ENCODE measurements at regions not wholly inside any gene's neighbourhood (a gene's known extent, or its start where the extent isn't known, plus 50 kb on each side); places are given as distances from the start of the nearest gene placed in this dataset.

DNA sequence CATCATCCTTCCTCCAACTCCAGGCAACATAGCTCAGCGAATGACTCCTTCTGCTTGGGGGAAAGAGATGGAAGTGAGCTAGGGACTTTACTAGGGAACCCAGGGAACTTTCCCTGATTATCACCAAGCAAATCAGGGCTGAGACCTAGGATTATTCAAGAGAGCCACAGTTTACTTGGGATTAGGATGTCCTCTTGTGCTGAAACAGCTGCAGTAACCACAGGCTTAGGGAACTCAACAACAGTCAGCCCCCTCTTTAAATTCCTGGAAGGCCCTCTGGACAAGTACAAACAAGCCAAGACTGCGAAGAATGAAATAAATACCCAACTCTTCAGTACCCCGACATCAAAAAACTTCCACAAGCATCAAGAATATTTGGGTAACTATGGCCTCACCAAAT, 700.9 kb downstream of the COL12A1 start:
- TF ChIP-seq, protein P1, sequence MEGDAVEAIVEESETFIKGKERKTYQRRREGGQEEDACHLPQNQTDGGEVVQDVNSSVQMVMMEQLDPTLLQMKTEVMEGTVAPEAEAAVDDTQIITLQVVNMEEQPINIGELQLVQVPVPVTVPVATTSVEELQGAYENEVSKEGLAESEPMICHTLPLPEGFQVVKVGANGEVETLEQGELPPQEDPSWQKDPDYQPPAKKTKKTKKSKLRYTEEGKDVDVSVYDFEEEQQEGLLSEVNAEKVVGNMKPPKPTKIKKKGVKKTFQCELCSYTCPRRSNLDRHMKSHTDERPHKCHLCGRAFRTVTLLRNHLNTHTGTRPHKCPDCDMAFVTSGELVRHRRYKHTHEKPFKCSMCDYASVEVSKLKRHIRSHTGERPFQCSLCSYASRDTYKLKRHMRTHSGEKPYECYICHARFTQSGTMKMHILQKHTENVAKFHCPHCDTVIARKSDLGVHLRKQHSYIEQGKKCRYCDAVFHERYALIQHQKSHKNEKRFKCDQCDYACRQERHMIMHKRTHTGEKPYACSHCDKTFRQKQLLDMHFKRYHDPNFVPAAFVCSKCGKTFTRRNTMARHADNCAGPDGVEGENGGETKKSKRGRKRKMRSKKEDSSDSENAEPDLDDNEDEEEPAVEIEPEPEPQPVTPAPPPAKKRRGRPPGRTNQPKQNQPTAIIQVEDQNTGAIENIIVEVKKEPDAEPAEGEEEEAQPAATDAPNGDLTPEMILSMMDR (IDR thresholded peaks at IDR 0.05): no peak
- no peak for TF ChIP-seq POLR2A (IDR thresholded peaks at IDR 0.05)
